H9 (cell line): ENCODE measurements at regions not wholly inside any gene's neighbourhood (a gene's known extent, or its start where the extent isn't known, plus 50 kb on each side); places are given as distances from the start of the nearest gene placed in this dataset.

Experiments used
- DNase-seq: peaks from one replicate; pipeline ENCODE4 v3.0.0-alpha.2; 2017
- H2AFZ ChIP-seq: one replicate; pipeline ENCODE4 v1.6.1; 2013; ENCODE audit warnings: mild to moderate bottlenecking, low read length, control low read depth, moderate library complexity
- H2AK5ac ChIP-seq: 2 replicates; pipeline ENCODE4 v1.6.1; 2013; ENCODE audit warnings: low read length, control low read depth, mixed read lengths; ENCODE audit not compliant: insufficient read length
- H2BK120ac ChIP-seq: one replicate; pipeline ENCODE4 v1.6.1; 2013; ENCODE audit warnings: low read depth, mild to moderate bottlenecking, low read length, control low read depth, inconsistent platforms; ENCODE audit not compliant: poor library complexity, severe bottlenecking
- H2BK12ac ChIP-seq: 2 replicates; pipeline ENCODE4 v1.6.1; 2013; ENCODE audit warnings: low read length, control low read depth, mixed read lengths, low read depth; ENCODE audit not compliant: insufficient read length
- H2BK15ac ChIP-seq: 2 replicates; pipeline ENCODE4 v1.6.1; 2013; ENCODE audit warnings: low read depth, low read length, control low read depth
- H2BK20ac ChIP-seq: one replicate; pipeline ENCODE4 v1.6.1; 2013; ENCODE audit warnings: low read depth, mild to moderate bottlenecking, low read length, control low read depth, inconsistent platforms; ENCODE audit not compliant: poor library complexity, severe bottlenecking
- H2BK5ac ChIP-seq: 2 replicates; pipeline ENCODE4 v1.6.1; 2013; ENCODE audit warnings: low read length, control low read depth, mixed read lengths; ENCODE audit not compliant: insufficient read length
- H3K14ac ChIP-seq: 2 replicates; pipeline ENCODE4 v1.6.1; 2013; ENCODE audit warnings: low read length, control low read depth; ENCODE audit not compliant: insufficient read depth
- H3K18ac ChIP-seq: 2 replicates; pipeline ENCODE4 v1.6.1; 2013; ENCODE audit warnings: low read depth, mild to moderate bottlenecking, mixed read lengths, low read length, control low read depth; ENCODE audit not compliant: insufficient read length
- H3K23ac ChIP-seq: 2 replicates; pipeline ENCODE4 v1.6.1; 2013; ENCODE audit warnings: low read length, control low read depth, mixed read lengths, low read depth; ENCODE audit not compliant: insufficient read length
- H3K23me2 ChIP-seq: 2 replicates; pipeline ENCODE4 v1.6.1; 2013; ENCODE audit warnings: low read depth, mild to moderate bottlenecking, mixed read lengths, low read length, control low read depth; ENCODE audit not compliant: insufficient read length, poor library complexity, severe bottlenecking
- H3K27ac ChIP-seq: 2 replicates; pipeline ENCODE4 v1.5.1; 2013; ENCODE audit warnings: low read length, control low read depth, mixed read lengths, low read depth; ENCODE audit not compliant: insufficient read length
- H3K27me3 ChIP-seq: 2 replicates; pipeline ENCODE4 v1.6.1; 2013; ENCODE audit warnings: low read length, control low read depth, inconsistent platforms; ENCODE audit not compliant: insufficient read depth
- H3K4ac ChIP-seq: 2 replicates; pipeline ENCODE4 v1.6.1; 2013; ENCODE audit warnings: low read depth, mild to moderate bottlenecking, control low read depth, inconsistent platforms, low read length, moderate library complexity
- H3K4me1 ChIP-seq: 2 replicates; pipeline ENCODE4 v1.6.1; 2013; ENCODE audit warnings: low read length, control low read depth, inconsistent platforms; ENCODE audit not compliant: insufficient read depth
- H3K4me2 ChIP-seq: 2 replicates; pipeline ENCODE4 v1.6.1; 2013; ENCODE audit warnings: low read length, control low read depth, mixed read lengths; ENCODE audit not compliant: insufficient read length, insufficient read depth
- H3K56ac ChIP-seq: 2 replicates; pipeline ENCODE4 v1.6.1; 2013; ENCODE audit warnings: low read depth, mild to moderate bottlenecking, mixed read lengths, low read length, control low read depth; ENCODE audit not compliant: insufficient read length
- H3K79me1 ChIP-seq: 2 replicates; pipeline ENCODE4 v1.6.1; 2013; ENCODE audit warnings: low read depth, mild to moderate bottlenecking, moderate library complexity, low read length, control low read depth, inconsistent platforms; ENCODE audit not compliant: insufficient read depth, poor library complexity, severe bottlenecking
- H3K79me2 ChIP-seq: 2 replicates; pipeline ENCODE4 v1.6.1; 2013; ENCODE audit warnings: low read length, control low read depth, inconsistent platforms; ENCODE audit not compliant: insufficient read depth
- H3K9ac ChIP-seq: 2 replicates; pipeline ENCODE4 v1.6.1; 2013; ENCODE audit warnings: low read length, control low read depth, mixed read lengths; ENCODE audit not compliant: insufficient read length; ENCODE audit errors: extremely low read depth
- H3K9me3 ChIP-seq: one replicate; pipeline ENCODE4 v1.6.1; 2013; ENCODE audit warnings: low read depth, low read length, inconsistent platforms; ENCODE audit not compliant: control insufficient read depth
- H3T11ph ChIP-seq: one replicate; pipeline ENCODE4 v1.6.1; 2013; ENCODE audit warnings: mild to moderate bottlenecking, low read length, control low read depth, inconsistent platforms
- H4K20me1 ChIP-seq: one replicate; pipeline ENCODE4 v1.6.1; 2013; ENCODE audit not compliant: control insufficient read depth, insufficient read length, insufficient read depth
- H4K5ac ChIP-seq: 2 replicates; pipeline ENCODE4 v1.6.1; 2013; ENCODE audit warnings: low read depth, mild to moderate bottlenecking, mixed read lengths, low read length, control low read depth; ENCODE audit not compliant: insufficient read length
- H4K8ac ChIP-seq: replicated peaks from 2 replicates; pipeline ENCODE4 v1.6.1; 2013; ENCODE audit warnings: low read length, control low read depth, mixed read lengths, low read depth; ENCODE audit not compliant: insufficient read length
- H4K91ac ChIP-seq: 2 replicates; pipeline ENCODE4 v1.6.1; 2013; ENCODE audit warnings: low read depth, mild to moderate bottlenecking, moderate library complexity, mixed read lengths, low read length, control low read depth; ENCODE audit not compliant: insufficient read length
- H3K27ac Mint-ChIP-seq, 3 experiments: 2 replicates in 2 of 3; 3 replicates in 1 of 3; pipeline ENCODE4 v1.8.0; 2020 to 2021; ENCODE audit warnings: mixed read lengths in 3 of 3, mild to moderate bottlenecking in 1 of 3, moderate library complexity in 1 of 3
- H3K27me3 Mint-ChIP-seq: 2 replicates; pipeline ENCODE4 v1.8.0; 2021; ENCODE audit warnings: low read depth, mild to moderate bottlenecking, moderate library complexity, mixed read lengths
- H3K36me3 Mint-ChIP-seq, 3 experiments: 2 replicates in 2 of 3; 3 replicates in 1 of 3; pipeline ENCODE4 v1.8.0; 2020 to 2021; ENCODE audit warnings: low read depth in 3 of 3, mixed read lengths in 3 of 3; ENCODE audit not compliant: insufficient read depth in 1 of 3
- H3K4me1 Mint-ChIP-seq, 2 experiments: 2 replicates each; pipeline ENCODE4 v1.8.0; 2020; ENCODE audit warnings: mixed read lengths in 2 of 2
- H3K4me3 Mint-ChIP-seq, 2 experiments: 2 replicates in 1 of 2; 3 replicates in 1 of 2; pipeline ENCODE4 v1.8.0; 2020 to 2021; ENCODE audit warnings: mild to moderate bottlenecking in 2 of 2, mixed read lengths in 2 of 2, moderate library complexity in 1 of 2
- H3K9me3 Mint-ChIP-seq, 2 experiments: 2 replicates in 1 of 2; 3 replicates in 1 of 2; pipeline ENCODE4 v1.8.0; 2020; ENCODE audit warnings: mild to moderate bottlenecking in 2 of 2, mixed read lengths in 2 of 2, moderate library complexity in 1 of 2
- CTCF ChIP-seq: fragments of 200-600 bp; sonication (generic); conservative IDR thresholded peaks from 3 replicates; pipeline ENCODE4 v1.8.0; 2021; ENCODE audit warnings: antibody characterized with exemption, mild to moderate bottlenecking
- WGBS: extraction: QIAGEN DNeasy Blood & Tissue Kit; methylation state at CpG from one replicate; pipeline ENCODE4 v1.1.7; 2013; ENCODE audit warnings: missing lambda C conversion rate, low lambda C conversion rate, mixed read lengths; ENCODE audit not compliant: insufficient read length; ENCODE audit errors: extremely low coverage; 5-methylcytosine and 5-hydroxymethylcytosine counted together

- Histone ChIP-seq H3K27ac (no peak overlapping the region), H3K9me3 (no peaks in the 10 kb centered on the region), H3K79me1 (no peaks in the 10 kb centered on the region), H4K8ac (no peak overlapping the region), H3K79me2 (no peaks in the 10 kb centered on the region), H3K9ac (no peak overlapping the region), H2BK12ac (no peak overlapping the region), H3K4me1 (no peaks in the 10 kb centered on the region; the same call in 1 of the 2 replicates), H3K14ac (no peak overlapping the region), H2BK5ac (no peak overlapping the region), H3K23me2 (no peaks in the 10 kb centered on the region), H3K27me3 (no peaks in the 10 kb centered on the region), H4K5ac (no peak overlapping the region), H4K20me1 (no peaks in the 10 kb centered on the region), H3K23ac (no peak overlapping the region), H3K56ac (no peak overlapping the region), H4K91ac (no peak overlapping the region), H3T11ph (no peak overlapping the region), H2AK5ac (no peak overlapping the region), H3K4ac (no peak overlapping the region), H2BK20ac (no peak overlapping the region), H2AFZ (no peak overlapping the region), H2BK120ac (no peak overlapping the region), H3K4me2 (no peak overlapping the region), H3K18ac (no peak overlapping the region), H2BK15ac (no peak overlapping the region)
- H3K27me3 Mint-ChIP-seq = no peaks in the 10 kb centered on the region
- WGBS = no CpG with 5 or more reads among the region's 4 CpGs
- H3K36me3 Mint-ChIP-seq = no peaks in the 10 kb centered on the region
- TF ChIP-seq CTCF = no peak
- no peak overlapping the region for H3K27ac Mint-ChIP-seq
- no peak for DNase-seq
- H3K4me1 Mint-ChIP-seq = no peaks in the 10 kb centered on the region
- no peaks in the 10 kb centered on the region; a peak in 1 of 5 replicates for H3K9me3 Mint-ChIP-seq
- H3K4me3 Mint-ChIP-seq = no peak overlapping the region
These were observed 111.2 kb upstream of the PDE5A start for GRCh38 chr4:119739796-119740195.
